ENCODE measurements at regions not wholly inside any gene's neighbourhood (a gene's known extent, or its start where the extent isn't known, plus 50 kb on each side); places are given as distances from the start of the nearest gene placed in this dataset.

- Histone ChIP-seq H4K8ac (ENCODE audit: low read depth, low read length) (no peak overlapping the region), H3K23ac (ENCODE audit: low read length) (no peak overlapping the region), H2AK5ac (ENCODE audit: low read length) (no peak overlapping the region), H3K14ac (ENCODE audit: low read length) (no peak overlapping the region), H3K79me2 (ENCODE audit: control insufficient read depth, insufficient read depth, low read length, poor library complexity) (no peaks in the 10 kb centered on the region), H2BK12ac (ENCODE audit: low read length) (no peak overlapping the region), H3K4ac (ENCODE audit: low read depth, low read length) (no peak overlapping the region), H4K91ac (ENCODE audit: low read depth, low read length) (no peak overlapping the region), H3K27ac (ENCODE audit: low read depth, low read length) (no peak overlapping the region), H3K18ac (ENCODE audit: low read length) (no peak overlapping the region), H3K4me3 (ENCODE audit: low read depth, low read length) (no peak overlapping the region), H3K9ac (ENCODE audit: low read length) (no peak overlapping the region), H3K79me1 (ENCODE audit: low read length) (peaks cover 2% of the 10 kb centered on the region), H3K36me3 (ENCODE audit: control insufficient read depth in 1 of 2, insufficient read depth in 2 of 2, low read length in 2 of 2) (no peaks in the 10 kb centered on the region), H4K12ac (ENCODE audit: low read depth, low read length) (no peak overlapping the region), H3K27me3 (ENCODE audit: insufficient read depth, low read length) (no peaks in the 10 kb centered on the region), H2BK5ac (ENCODE audit: low read depth, low read length, poor library complexity) (no peak overlapping the region), H3K9me3 (ENCODE audit: insufficient read depth, low read depth, low read length) (no peaks in the 10 kb centered on the region), H3K4me1 (ENCODE audit: control insufficient read depth in 1 of 2, insufficient read depth in 2 of 2, low read length in 2 of 2) (peaks cover 3 to 12% of the 10 kb centered on the region in 2 experiments), H3K4me2 (ENCODE audit: low read length) (no peak overlapping the region), H2AFZ (ENCODE audit: insufficient read depth, low read length, poor library complexity) (no peak overlapping the region), H2BK120ac (ENCODE audit: insufficient read depth, low read length, poor library complexity) (no peak overlapping the region)
- no CpG with 5 or more reads among the region's 3 CpGs for WGBS (ENCODE audit: extremely low coverage, insufficient coverage, insufficient read length)
- no peak for DNase-seq
Measured at GRCh38 chr9:626596-626995, 214.9 kb upstream of the DMRT1 start.

DNA sequence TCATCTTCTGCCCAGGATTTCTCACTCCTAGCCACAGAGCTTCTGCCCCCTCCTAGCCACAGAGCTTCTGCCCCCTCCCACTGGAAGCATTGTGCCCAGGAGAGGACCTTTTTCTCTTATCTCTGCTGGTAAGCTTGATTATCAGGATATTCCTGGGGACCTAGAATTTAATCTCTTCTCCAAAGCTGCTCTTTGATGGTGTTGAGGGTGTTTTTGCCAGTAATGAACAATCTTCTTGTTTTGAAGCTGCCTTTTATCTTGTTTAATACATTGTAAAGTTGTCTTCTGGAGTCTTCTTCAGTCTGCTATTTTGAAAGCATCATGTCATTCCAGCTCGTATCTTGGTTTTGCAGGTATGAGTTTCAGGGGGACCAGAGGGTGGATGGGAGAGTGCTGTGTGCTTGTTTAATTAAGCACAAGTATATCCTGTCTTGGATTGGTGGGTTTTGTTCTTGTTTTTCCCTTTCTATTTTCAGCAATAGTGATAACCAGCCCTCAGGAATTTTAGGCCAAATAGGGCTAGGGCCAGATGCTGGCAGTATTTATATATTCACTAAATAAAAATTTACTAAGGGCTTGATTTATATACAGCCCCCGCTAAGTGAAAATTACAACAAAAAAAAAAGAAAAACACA is 214.0 kb upstream of the DMRT1 start:
- H2AFZ ChIP-seq (ENCODE audit: insufficient read depth, low read length, poor library complexity), result no peak overlapping the region
- H2BK12ac ChIP-seq (ENCODE audit: low read length), result no peak overlapping the region
- no peak overlapping the region for H3K4me2 ChIP-seq (ENCODE audit: low read length)
- H3K27ac ChIP-seq (ENCODE audit: low read depth, low read length), result no peak overlapping the region
- DNase-seq, result no peak
- no CpG with 5 or more reads among the region's 2 CpGs for WGBS (ENCODE audit: extremely low coverage, insufficient coverage, insufficient read length)
- H3K9ac ChIP-seq (ENCODE audit: low read length), result no peak overlapping the region
- peaks cover 3 to 11% of the 10 kb centered on the region in 2 experiments for H3K4me1 ChIP-seq (ENCODE audit: control insufficient read depth in 1 of 2, insufficient read depth in 2 of 2, low read length in 2 of 2)
- H2BK120ac ChIP-seq (ENCODE audit: insufficient read depth, low read length, poor library complexity), result peak overlapping the region; percentile 31
- peak overlapping the region; percentile 4 for H4K91ac ChIP-seq (ENCODE audit: low read depth, low read length)
- H3K79me2 ChIP-seq (ENCODE audit: control insufficient read depth, insufficient read depth, low read length, poor library complexity), result no peaks in the 10 kb centered on the region
- no peak overlapping the region for H3K4ac ChIP-seq (ENCODE audit: low read depth, low read length)
- H3K27me3 ChIP-seq (ENCODE audit: insufficient read depth, low read length), result no peaks in the 10 kb centered on the region
- H3K36me3 ChIP-seq (ENCODE audit: control insufficient read depth in 1 of 2, insufficient read depth in 2 of 2, low read length in 2 of 2), result no peaks in the 10 kb centered on the region
- no peak overlapping the region for H4K12ac ChIP-seq (ENCODE audit: low read depth, low read length)
- no peaks in the 10 kb centered on the region for H3K9me3 ChIP-seq (ENCODE audit: insufficient read depth, low read depth, low read length)
- no peak overlapping the region for H3K4me3 ChIP-seq (ENCODE audit: low read depth, low read length)
- no peak overlapping the region for H2BK5ac ChIP-seq (ENCODE audit: low read depth, low read length, poor library complexity)
- no peak overlapping the region for H4K8ac ChIP-seq (ENCODE audit: low read depth, low read length)
- no peak overlapping the region for H2AK5ac ChIP-seq (ENCODE audit: low read length)
- H3K79me1 ChIP-seq (ENCODE audit: low read length), result peaks cover 2% of the 10 kb centered on the region
- H3K23ac ChIP-seq (ENCODE audit: low read length), result no peak overlapping the region
- peak overlapping the region; percentile 11 for H3K18ac ChIP-seq (ENCODE audit: low read length)
- no peak overlapping the region for H3K14ac ChIP-seq (ENCODE audit: low read length)

GRCh38 chr9:629146-629545 is 212.4 kb upstream of the DMRT1 start:
- no peak overlapping the region for H4K91ac ChIP-seq (ENCODE audit: low read depth, low read length)
- peak overlapping the region; percentile 46 for H2BK120ac ChIP-seq (ENCODE audit: insufficient read depth, low read length, poor library complexity)
- no peak overlapping the region for H3K4ac ChIP-seq (ENCODE audit: low read depth, low read length)
- no peaks in the 10 kb centered on the region for H3K36me3 ChIP-seq (ENCODE audit: control insufficient read depth in 1 of 2, insufficient read depth in 2 of 2, low read length in 2 of 2)
- peak overlapping the region; percentile 24 for H2BK12ac ChIP-seq (ENCODE audit: low read length)
- no peak for DNase-seq
- H4K8ac ChIP-seq (ENCODE audit: low read depth, low read length), result no peak overlapping the region
- peaks cover 2% of the 10 kb centered on the region for H3K79me1 ChIP-seq (ENCODE audit: low read length)
- no peak overlapping the region for H3K4me3 ChIP-seq (ENCODE audit: low read depth, low read length)
- H3K23ac ChIP-seq (ENCODE audit: low read length), result no peak overlapping the region
- H3K79me2 ChIP-seq (ENCODE audit: control insufficient read depth, insufficient read depth, low read length, poor library complexity), result no peaks in the 10 kb centered on the region
- H3K14ac ChIP-seq (ENCODE audit: low read length), result no peak overlapping the region
- no peak overlapping the region for H3K4me2 ChIP-seq (ENCODE audit: low read length)
- peaks cover 1% of the 10 kb centered on the region for H3K9me3 ChIP-seq (ENCODE audit: insufficient read depth, low read depth, low read length)
- H2BK5ac ChIP-seq (ENCODE audit: low read depth, low read length, poor library complexity), result no peak overlapping the region
- WGBS (ENCODE audit: extremely low coverage, insufficient coverage, insufficient read length), result no CpG with 5 or more reads among the region's 3 CpGs
- H3K18ac ChIP-seq (ENCODE audit: low read length), result no peak overlapping the region
- no peak overlapping the region for H3K27ac ChIP-seq (ENCODE audit: low read depth, low read length)
- H3K9ac ChIP-seq (ENCODE audit: low read length), result no peak overlapping the region
- H2AFZ ChIP-seq (ENCODE audit: insufficient read depth, low read length, poor library complexity), result no peak overlapping the region
- no peaks in the 10 kb centered on the region for H3K27me3 ChIP-seq (ENCODE audit: insufficient read depth, low read length)
- H4K12ac ChIP-seq (ENCODE audit: low read depth, low read length), result no peak overlapping the region
- H2AK5ac ChIP-seq (ENCODE audit: low read length), result peak overlapping the region; percentile 23
- H3K4me1 ChIP-seq (ENCODE audit: control insufficient read depth in 1 of 2, insufficient read depth in 2 of 2, low read length in 2 of 2), result peaks cover 3 to 11% of the 10 kb centered on the region in 2 experiments

DNA sequence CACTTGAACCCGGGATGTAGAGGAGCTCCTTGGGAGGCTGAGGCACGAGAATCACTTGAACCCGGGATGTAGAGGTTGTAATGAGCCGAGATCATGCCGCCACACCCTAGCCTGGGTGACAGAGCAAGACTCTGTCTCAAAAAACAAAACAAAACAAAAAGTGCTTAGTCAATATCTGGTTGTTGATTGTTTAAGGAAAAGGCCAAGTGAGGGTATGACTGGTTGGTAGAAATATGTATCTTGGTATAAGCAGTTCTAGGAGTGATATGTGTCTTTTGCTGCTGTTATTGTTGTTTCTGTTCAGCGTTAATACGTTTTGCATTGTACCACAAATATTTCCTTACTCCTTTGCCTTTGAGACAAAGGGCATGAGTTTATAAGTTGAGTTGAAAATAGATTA is 210.7 kb upstream of the DMRT1 start:
- peaks cover 1% of the 10 kb centered on the region for H3K9me3 ChIP-seq (ENCODE audit: insufficient read depth, low read depth, low read length)
- H3K36me3 ChIP-seq (ENCODE audit: control insufficient read depth in 1 of 2, insufficient read depth in 2 of 2, low read length in 2 of 2), result no peaks in the 10 kb centered on the region
- peaks cover 3 to 11% of the 10 kb centered on the region in 2 experiments for H3K4me1 ChIP-seq (ENCODE audit: control insufficient read depth in 1 of 2, insufficient read depth in 2 of 2, low read length in 2 of 2)
- DNase-seq, result no peak
- H3K23ac ChIP-seq (ENCODE audit: low read length), result no peak overlapping the region
- H3K9ac ChIP-seq (ENCODE audit: low read length), result no peak overlapping the region
- no peak overlapping the region for H4K91ac ChIP-seq (ENCODE audit: low read depth, low read length)
- H3K27me3 ChIP-seq (ENCODE audit: insufficient read depth, low read length), result no peaks in the 10 kb centered on the region
- no peak overlapping the region for H2AFZ ChIP-seq (ENCODE audit: insufficient read depth, low read length, poor library complexity)
- no peak overlapping the region for H3K18ac ChIP-seq (ENCODE audit: low read length)
- H3K4me3 ChIP-seq (ENCODE audit: low read depth, low read length), result no peak overlapping the region
- H2BK120ac ChIP-seq (ENCODE audit: insufficient read depth, low read length, poor library complexity), result no peak overlapping the region
- H4K12ac ChIP-seq (ENCODE audit: low read depth, low read length), result no peak overlapping the region
- no peak overlapping the region for H3K27ac ChIP-seq (ENCODE audit: low read depth, low read length)
- H4K8ac ChIP-seq (ENCODE audit: low read depth, low read length), result no peak overlapping the region
- H3K14ac ChIP-seq (ENCODE audit: low read length), result no peak overlapping the region
- H2BK12ac ChIP-seq (ENCODE audit: low read length), result no peak overlapping the region
- peaks cover under 1% of the 10 kb centered on the region for H3K79me1 ChIP-seq (ENCODE audit: low read length)
- no peak overlapping the region for H3K4ac ChIP-seq (ENCODE audit: low read depth, low read length)
- WGBS (ENCODE audit: extremely low coverage, insufficient coverage, insufficient read length), result no CpG with 5 or more reads among the region's 7 CpGs
- H3K4me2 ChIP-seq (ENCODE audit: low read length), result no peak overlapping the region
- H3K79me2 ChIP-seq (ENCODE audit: control insufficient read depth, insufficient read depth, low read length, poor library complexity), result no peaks in the 10 kb centered on the region
- H2BK5ac ChIP-seq (ENCODE audit: low read depth, low read length, poor library complexity), result no peak overlapping the region
- H2AK5ac ChIP-seq (ENCODE audit: low read length), result no peak overlapping the region

All from trophoblast cell (in vitro differentiated cells and primary cell).